ENCODE measurements at regions not wholly inside any gene's neighbourhood (a gene's known extent, or its start where the extent isn't known, plus 50 kb on each side); places are given as distances from the start of the nearest gene placed in this dataset.
"Not testable (repeated sequence)": the region's sequence is repeated elsewhere in the genome, so short reads cannot be mapped to it uniquely, and the experiment has no call there.

- Mint-ChIP-seq H3K4me1 (ENCODE audit: low read depth) (peaks cover 36% of the 10 kb centered on the region), H3K27me3 (ENCODE audit: low read depth) (peaks cover 74% of the 10 kb centered on the region)
Measured at GRCh38 chr4:123675567-123675966, 279.0 kb downstream of the SPRY1 start.

DNA sequence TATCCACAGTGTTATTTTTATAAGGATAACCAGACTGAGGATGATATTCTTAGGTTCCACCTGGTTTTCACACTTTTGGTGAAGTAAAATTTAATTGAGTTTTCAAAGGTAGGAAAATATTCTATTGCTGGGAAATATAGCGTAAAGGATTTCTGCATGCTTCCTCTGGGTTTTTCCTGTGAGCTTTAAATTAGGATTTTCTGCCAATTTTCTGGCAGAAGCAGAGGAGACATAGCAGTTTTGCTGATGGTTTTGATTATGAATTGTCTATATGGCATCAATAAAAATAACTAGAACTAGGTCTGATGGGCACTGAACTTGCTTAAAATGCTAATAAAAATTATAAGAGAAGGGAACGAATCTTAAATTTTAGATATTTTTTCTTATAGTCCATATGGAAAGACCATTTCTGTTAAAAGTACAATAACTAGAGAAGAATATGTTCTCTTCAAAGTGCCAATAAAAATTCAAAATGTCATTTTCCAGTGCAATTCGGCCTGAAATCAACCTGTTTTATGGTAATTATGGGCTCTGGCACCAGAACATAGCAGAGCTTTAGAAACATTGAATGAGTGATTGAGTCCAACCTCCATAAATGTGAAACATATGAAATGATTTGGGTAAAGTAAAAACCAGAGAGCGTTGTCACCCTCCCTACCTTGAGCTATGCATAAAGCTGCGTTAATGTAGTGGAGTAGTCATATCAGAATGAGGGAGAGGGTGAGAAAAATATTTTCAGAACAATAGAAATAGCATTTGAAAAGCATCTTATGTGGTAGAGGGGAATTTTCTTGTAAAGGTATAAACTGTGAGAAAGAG lies 279.7 kb downstream of the SPRY1 start:
- peaks cover 0 to 7% of the 10 kb centered on the region in 2 donors for H3K36me3 Mint-ChIP-seq (ENCODE audit: insufficient read depth in 2 of 2)
- no peak overlapping the region for H3K4me3 Mint-ChIP-seq
- H3K27ac Mint-ChIP-seq = no peak overlapping the region
- ATAC-seq (replicated peaks in 1 of 2) (peak; percentile 78 to 83), DNase-seq (no peak)
- H3K27me3 Mint-ChIP-seq (ENCODE audit: low read depth) = peaks cover 67% of the 10 kb centered on the region
- peaks cover 35% of the 10 kb centered on the region for H3K4me1 Mint-ChIP-seq (ENCODE audit: low read depth)
- peaks cover 0 to 2% of the 10 kb centered on the region in 2 donors for H3K9me3 Mint-ChIP-seq

More at GRCh38 chr4:123675567-123675966, 279.0 kb downstream of the SPRY1 start:
- Mint-ChIP-seq H3K4me3 (no peak overlapping the region), H3K27ac (no peak overlapping the region), H3K9me3 (peaks cover 0 to 2% of the 10 kb centered on the region in 2 donors), H3K36me3 (ENCODE audit: insufficient read depth in 2 of 2) (peaks cover 0 to 8% of the 10 kb centered on the region in 2 donors)
- DNase-seq (no peak), ATAC-seq (replicated peaks in 1 of 2) (no peak)

DNA sequence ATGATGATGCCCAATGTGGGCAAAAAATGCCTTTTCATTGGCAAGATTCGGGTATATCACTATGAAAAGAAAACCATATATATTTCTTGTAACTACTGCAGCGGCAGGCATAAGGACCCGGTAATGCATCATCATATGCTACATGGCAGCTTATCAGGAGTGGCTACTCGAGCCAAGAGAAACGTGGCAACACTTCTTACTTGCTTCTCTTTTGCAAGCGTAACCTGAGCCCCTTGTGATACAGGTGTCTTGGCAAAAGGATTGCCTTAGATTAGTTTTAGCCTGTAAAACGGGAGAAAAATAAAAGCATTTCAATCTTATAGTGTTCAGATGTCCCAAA lies 280.3 kb downstream of the SPRY1 start:
- peak in 1 of 2 donors; percentile 11 for DNase-seq
- Mint-ChIP-seq H3K9me3 (peaks cover 0 to 2% of the 10 kb centered on the region in 2 donors), H3K4me3 (no peak overlapping the region), H3K27ac (no peak overlapping the region), H3K36me3 (ENCODE audit: insufficient read depth in 2 of 2) (peaks cover 0 to 6% of the 10 kb centered on the region in 2 donors), H3K4me1 (ENCODE audit: low read depth) (peaks cover 29% of the 10 kb centered on the region), H3K27me3 (ENCODE audit: low read depth) (peaks cover 63% of the 10 kb centered on the region)
- ATAC-seq (replicated peaks in 1 of 2) = peak; percentile 67 to 69

GRCh38 chr4:123682931-123683330 lies 286.3 kb downstream of the SPRY1 start:
- no peak for DNase-seq
- Mint-ChIP-seq H3K4me1 (ENCODE audit: low read depth) (no peaks in the 10 kb centered on the region), H3K36me3 (ENCODE audit: insufficient read depth in 2 of 2) (peaks cover 0 to 4% of the 10 kb centered on the region in 2 donors)

GRCh38 chr4:123684937-123685336 lies 288.3 kb downstream of the SPRY1 start:
- peaks cover 14% of the 10 kb centered on the region for H3K27me3 Mint-ChIP-seq (ENCODE audit: low read depth)
- H3K36me3 Mint-ChIP-seq (ENCODE audit: insufficient read depth in 2 of 2); ATAC-seq (replicated peaks in 1 of 2); H3K4me1 Mint-ChIP-seq (ENCODE audit: low read depth); DNase-seq; H3K9me3 Mint-ChIP-seq; H3K27ac Mint-ChIP-seq; H3K4me3 Mint-ChIP-seq: not testable (repeated sequence)

More at GRCh38 chr4:123682931-123683330, 286.3 kb downstream of the SPRY1 start:
- Mint-ChIP-seq H3K4me3 (no peak overlapping the region), H3K27ac (no peak overlapping the region), H3K9me3 (peaks cover 1 to 7% of the 10 kb centered on the region in 2 donors), H3K27me3 (ENCODE audit: low read depth) (peaks cover 29% of the 10 kb centered on the region)
- no peak for ATAC-seq (replicated peaks in 1 of 2)

- not testable (repeated sequence) for H3K27ac Mint-ChIP-seq; ATAC-seq (replicated peaks in 1 of 2); H3K4me3 Mint-ChIP-seq; DNase-seq; H3K36me3 Mint-ChIP-seq (ENCODE audit: insufficient read depth in 2 of 2); H3K9me3 Mint-ChIP-seq; H3K4me1 Mint-ChIP-seq (ENCODE audit: low read depth)
- peaks cover 19% of the 10 kb centered on the region for H3K27me3 Mint-ChIP-seq (ENCODE audit: low read depth)
Measured at GRCh38 chr4:123695531-123695930, 298.9 kb downstream of the SPRY1 start.

DNA sequence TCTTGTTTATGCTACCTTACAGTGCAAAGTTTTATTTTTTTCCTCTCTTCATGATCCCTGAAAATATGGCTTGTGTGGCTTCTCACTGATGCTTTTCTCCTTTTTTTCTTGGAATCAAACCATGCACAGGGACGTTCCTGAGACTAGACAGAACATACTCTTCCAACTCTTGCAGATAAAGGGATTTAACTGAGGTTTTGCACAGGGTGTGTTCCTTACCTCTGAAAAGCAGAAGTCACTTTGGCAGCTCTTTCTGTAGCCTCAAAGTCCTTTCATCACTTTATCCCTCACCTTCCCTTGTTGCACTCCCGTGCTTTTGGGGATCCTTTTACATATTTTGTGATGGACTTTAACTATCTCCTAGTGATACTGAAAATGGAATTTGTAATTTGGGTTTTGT lies 300.1 kb downstream of the SPRY1 start:
- no peaks in the 10 kb centered on the region for H3K4me1 Mint-ChIP-seq (ENCODE audit: low read depth)
- H3K27ac Mint-ChIP-seq = no peak overlapping the region
- peaks cover 19% of the 10 kb centered on the region for H3K27me3 Mint-ChIP-seq (ENCODE audit: low read depth)
- DNase-seq = no peak
- H3K4me3 Mint-ChIP-seq = no peak overlapping the region
- H3K36me3 Mint-ChIP-seq (ENCODE audit: insufficient read depth in 2 of 2) = peaks cover 0 to 2% of the 10 kb centered on the region in 2 donors
- ATAC-seq (replicated peaks in 1 of 2) = no peak
- peaks cover 0 to 1% of the 10 kb centered on the region in 2 donors for H3K9me3 Mint-ChIP-seq

DNA sequence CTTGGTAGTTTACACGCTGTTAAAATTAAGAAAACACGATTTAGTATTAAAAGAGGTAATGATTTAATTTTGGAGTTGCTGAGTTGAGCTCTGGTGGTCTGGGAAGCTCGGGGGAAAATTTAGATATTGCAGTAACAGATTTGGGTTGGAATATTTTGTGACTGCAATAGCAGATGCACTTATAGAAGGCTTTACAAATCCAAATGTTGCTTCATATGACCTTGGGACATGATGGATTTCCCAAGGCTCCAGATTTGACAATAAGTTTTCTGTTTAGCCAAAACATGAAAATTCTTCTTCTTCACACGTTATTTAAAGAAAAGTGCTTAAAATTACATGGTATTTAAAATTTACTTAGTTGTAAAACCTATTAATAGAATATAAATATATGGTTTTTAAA lies 302.0 kb downstream of the SPRY1 start:
- DNase-seq = no peak
- ATAC-seq (replicated peaks in 1 of 2) = no peak
- no peak overlapping the region for H3K4me3 Mint-ChIP-seq
- H3K4me1 Mint-ChIP-seq (ENCODE audit: low read depth) = no peaks in the 10 kb centered on the region
- H3K36me3 Mint-ChIP-seq (ENCODE audit: insufficient read depth in 2 of 2) = peaks cover 0 to 2% of the 10 kb centered on the region in 2 donors
- H3K27ac Mint-ChIP-seq = no peak overlapping the region
- H3K27me3 Mint-ChIP-seq (ENCODE audit: low read depth) = peaks cover 13% of the 10 kb centered on the region
- peaks cover 0 to 1% of the 10 kb centered on the region in 2 donors for H3K9me3 Mint-ChIP-seq

- DNase-seq = no peak
- Mint-ChIP-seq H3K4me1 (ENCODE audit: low read depth) (no peaks in the 10 kb centered on the region), H3K36me3 (ENCODE audit: insufficient read depth in 2 of 2) (peaks cover 0 to 2% of the 10 kb centered on the region in 2 donors), H3K9me3 (peaks cover 0 to 1% of the 10 kb centered on the region in 2 donors), H3K27me3 (ENCODE audit: low read depth) (peaks cover 13% of the 10 kb centered on the region), H3K4me3 (no peak overlapping the region), H3K27ac (no peak overlapping the region)
- no peak for ATAC-seq (replicated peaks in 1 of 2)
Measured at GRCh38 chr4:123699880-123700771, 303.5 kb downstream of the SPRY1 start.

DNA sequence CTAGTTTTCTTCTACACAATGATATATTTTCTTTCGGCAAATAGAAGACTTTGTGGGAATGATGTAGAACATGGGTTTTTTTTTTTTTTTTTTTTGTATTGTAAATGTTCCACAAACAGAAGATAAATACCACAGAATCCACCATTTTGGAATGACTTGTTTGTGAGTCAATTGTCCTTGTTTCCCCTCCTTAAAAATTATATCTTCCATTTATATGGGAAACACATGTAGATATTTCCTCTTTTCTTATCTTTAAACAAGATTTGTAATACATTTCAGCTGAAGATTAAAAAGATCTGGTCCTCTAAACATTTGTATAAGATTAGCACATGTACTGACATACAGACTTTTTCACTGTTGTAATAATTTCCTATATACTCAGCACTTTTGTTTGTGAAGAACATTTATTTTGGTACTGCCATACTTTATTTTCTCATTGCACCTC lies 304.6 kb downstream of the SPRY1 start:
- H3K36me3 Mint-ChIP-seq (ENCODE audit: insufficient read depth in 2 of 2) = peaks cover 0 to 2% of the 10 kb centered on the region in 2 donors
- H3K4me3 Mint-ChIP-seq = no peak overlapping the region
- H3K4me1 Mint-ChIP-seq (ENCODE audit: low read depth) = no peaks in the 10 kb centered on the region
- H3K27ac Mint-ChIP-seq = no peak overlapping the region
- no peak for DNase-seq
- ATAC-seq (replicated peaks in 1 of 2) = no peak
- H3K27me3 Mint-ChIP-seq (ENCODE audit: low read depth) = peaks cover 13% of the 10 kb centered on the region
- peaks cover 0 to 1% of the 10 kb centered on the region in 2 donors for H3K9me3 Mint-ChIP-seq

DNA sequence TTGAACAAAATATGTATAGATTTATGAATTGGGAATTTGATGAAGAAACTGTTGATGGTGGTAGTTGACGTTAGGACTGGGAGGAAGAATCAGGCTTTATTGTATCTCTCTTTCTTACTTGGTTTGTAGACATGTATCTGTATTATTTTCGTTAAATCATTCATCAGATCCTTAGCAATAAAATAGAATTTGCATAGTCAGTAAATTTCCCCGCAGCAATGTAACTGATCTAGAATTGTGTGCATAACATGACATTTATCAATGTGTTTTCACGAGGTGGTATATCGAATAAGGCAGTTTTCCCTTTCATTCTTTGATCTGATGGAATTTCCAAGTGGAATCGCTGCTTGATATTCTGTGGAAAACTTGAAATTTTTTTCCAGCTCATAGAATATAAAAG lies 308.8 kb downstream of the SPRY1 start:
- peaks cover 2 to 3% of the 10 kb centered on the region in 2 donors for H3K9me3 Mint-ChIP-seq
- no peaks in the 10 kb centered on the region for H3K4me1 Mint-ChIP-seq (ENCODE audit: low read depth)
- H3K27me3 Mint-ChIP-seq (ENCODE audit: low read depth) = no peaks in the 10 kb centered on the region
- ATAC-seq (replicated peaks in 1 of 2) (no peak), DNase-seq (no peak)
- H3K4me3 Mint-ChIP-seq = no peak overlapping the region
- H3K36me3 Mint-ChIP-seq (ENCODE audit: insufficient read depth in 2 of 2) = peaks cover 4 to 6% of the 10 kb centered on the region in 2 donors
- H3K27ac Mint-ChIP-seq = no peak overlapping the region

GRCh38 chr4:123706973-123707372 lies 310.4 kb downstream of the SPRY1 start:
- Mint-ChIP-seq H3K27ac (no peak overlapping the region), H3K27me3 (ENCODE audit: low read depth) (peaks cover 8% of the 10 kb centered on the region), H3K4me3 (no peak overlapping the region), H3K9me3 (peaks cover 2 to 3% of the 10 kb centered on the region in 2 donors), H3K36me3 (ENCODE audit: insufficient read depth in 2 of 2) (peaks cover 4 to 6% of the 10 kb centered on the region in 2 donors), H3K4me1 (ENCODE audit: low read depth) (no peaks in the 10 kb centered on the region)
- ATAC-seq (replicated peaks in 1 of 2) (no peak), DNase-seq (no peak)

- H3K4me1 Mint-ChIP-seq (ENCODE audit: low read depth) = no peaks in the 10 kb centered on the region
- no peak overlapping the region for H3K27ac Mint-ChIP-seq
- H3K4me3 Mint-ChIP-seq = no peak overlapping the region
- ATAC-seq (replicated peaks in 1 of 2) (no peak), DNase-seq (no peak)
- H3K27me3 Mint-ChIP-seq (ENCODE audit: low read depth) = peaks cover 14% of the 10 kb centered on the region
- H3K36me3 Mint-ChIP-seq (ENCODE audit: insufficient read depth in 2 of 2) = peaks cover 4 to 6% of the 10 kb centered on the region in 2 donors
- H3K9me3 Mint-ChIP-seq = peaks cover 2 to 6% of the 10 kb centered on the region in 2 donors
Measured at GRCh38 chr4:123708902-123709301, 312.3 kb downstream of the SPRY1 start.

All from activated T-cell treated with anti-CD3 and anti-CD28 coated beads, Interleukin-2, amount 50 U/mL, for 72 hours (primary cell).